GM19395 (cell line): ENCODE measurements at regions not wholly inside any gene's neighbourhood (a gene's known extent, or its start where the extent isn't known, plus 50 kb on each side); places are given as distances from the start of the nearest gene placed in this dataset.

Experiments
- ATAC-seq: cut with Tn5 transposase; IDR thresholded peaks from one replicate; pipeline ENCODE4 v1.9.1; 2021; ENCODE audit warnings: mild to moderate bottlenecking, moderate library complexity; ENCODE audit not compliant: unreplicated experiment

DNA sequence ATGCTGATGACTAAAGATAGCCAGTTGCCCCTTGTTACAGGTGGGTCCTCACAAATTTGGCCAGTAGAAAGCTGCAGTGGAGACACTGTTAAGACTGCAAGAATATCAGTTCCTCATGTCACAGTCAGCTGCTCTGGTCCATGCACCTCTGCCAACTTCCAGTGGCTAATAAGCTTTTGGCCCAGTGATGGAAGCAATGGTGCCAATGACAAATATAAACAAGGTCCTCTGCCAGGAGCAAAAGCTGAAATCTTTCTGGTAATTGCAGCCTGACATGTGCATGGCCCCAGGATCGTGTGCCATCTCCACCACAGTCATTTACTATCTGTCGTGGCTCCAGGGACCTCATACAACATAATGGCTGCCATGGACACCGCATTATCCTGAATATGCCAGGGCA is 85.4 kb upstream of the TMEM260 start:
- ATAC-seq = no peak

DNA sequence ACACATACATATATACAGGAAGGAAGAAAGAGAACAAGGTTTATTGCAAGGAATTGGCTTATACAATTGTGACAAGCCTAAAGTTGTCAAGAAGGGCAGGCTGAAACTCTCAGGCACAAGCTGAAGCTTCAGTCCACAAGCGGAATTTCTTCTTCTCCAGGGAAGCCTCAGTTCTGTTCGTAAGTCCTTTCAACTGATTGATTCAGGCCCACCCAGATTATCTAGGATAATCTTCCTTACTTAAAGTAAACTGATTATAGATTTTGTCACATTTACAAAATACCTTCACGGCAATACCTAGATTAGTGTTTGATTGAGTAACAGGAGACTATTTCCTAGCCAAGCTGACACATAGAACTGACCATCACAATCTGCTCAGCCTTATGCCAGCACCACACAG is 81.5 kb upstream of the TMEM260 start:
- ATAC-seq = no peak

DNA sequence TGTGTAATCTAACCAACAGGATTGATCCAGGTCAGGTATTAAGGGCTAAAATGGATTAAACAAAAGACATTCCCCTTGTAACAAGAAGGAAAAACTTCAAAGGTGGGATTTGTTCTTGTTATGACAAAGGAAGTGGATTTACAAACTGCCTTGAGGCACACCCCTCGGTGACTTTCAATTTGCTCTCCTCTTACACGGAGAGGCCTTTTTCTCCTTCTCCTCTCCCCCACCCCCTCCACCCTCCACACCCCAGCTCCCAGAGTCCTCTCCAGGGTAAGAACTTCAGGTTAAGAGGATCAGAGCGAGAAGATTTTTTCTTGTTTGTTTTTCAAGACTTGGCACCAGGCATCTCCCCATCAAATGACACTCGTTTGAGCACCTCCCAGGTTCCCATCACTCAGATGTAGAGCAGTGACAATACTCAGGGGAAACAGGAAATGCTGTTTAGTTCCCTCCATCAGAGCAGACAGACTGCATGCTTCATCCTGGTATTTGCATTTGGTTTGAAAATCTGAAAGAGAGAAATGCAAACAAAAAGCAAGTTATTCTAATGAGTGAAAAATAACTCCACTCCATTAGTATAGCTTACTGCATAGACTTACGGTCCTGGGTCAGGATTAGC is 77.6 kb upstream of the TMEM260 start:
- ATAC-seq = no peak

DNA sequence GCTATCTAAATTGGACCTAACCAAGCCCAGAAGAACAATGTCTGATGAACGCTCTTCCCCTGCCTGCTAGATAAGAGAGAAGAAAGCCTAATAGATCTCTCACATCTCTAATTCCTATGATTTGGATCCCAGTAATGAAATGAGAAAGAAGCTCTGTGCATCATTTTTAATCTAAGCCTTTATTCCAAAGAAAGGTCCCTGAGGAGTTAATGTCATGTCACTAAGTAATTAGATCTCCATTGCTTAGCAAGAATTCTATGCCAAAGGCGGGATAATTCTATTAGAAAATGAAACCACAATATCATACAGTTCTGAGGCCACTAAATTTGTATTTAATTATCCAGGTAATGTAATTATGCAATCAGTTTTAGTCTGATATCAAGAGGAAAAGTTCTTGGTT is 74.2 kb upstream of the TMEM260 start:
- ATAC-seq = no peak

DNA sequence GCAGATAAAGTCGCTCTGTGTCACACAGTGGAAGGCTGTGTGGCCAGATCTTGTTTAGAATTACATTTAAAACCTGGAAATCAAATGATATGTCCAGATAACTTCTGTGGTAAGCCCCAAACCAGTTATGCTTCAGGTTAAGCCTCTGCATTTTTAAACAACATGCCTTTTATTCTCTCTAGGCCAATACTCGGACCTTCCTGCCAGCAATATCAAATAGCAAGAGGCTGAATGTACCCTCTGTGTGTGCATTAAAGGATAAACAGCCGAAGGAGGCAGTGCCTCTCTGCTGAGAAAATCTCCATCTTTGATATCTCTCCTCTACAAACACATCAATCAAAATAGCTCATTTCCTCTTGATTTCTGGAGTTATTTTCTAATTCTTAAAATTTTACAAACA is 67.1 kb upstream of the TMEM260 start:
- no peak for ATAC-seq

DNA sequence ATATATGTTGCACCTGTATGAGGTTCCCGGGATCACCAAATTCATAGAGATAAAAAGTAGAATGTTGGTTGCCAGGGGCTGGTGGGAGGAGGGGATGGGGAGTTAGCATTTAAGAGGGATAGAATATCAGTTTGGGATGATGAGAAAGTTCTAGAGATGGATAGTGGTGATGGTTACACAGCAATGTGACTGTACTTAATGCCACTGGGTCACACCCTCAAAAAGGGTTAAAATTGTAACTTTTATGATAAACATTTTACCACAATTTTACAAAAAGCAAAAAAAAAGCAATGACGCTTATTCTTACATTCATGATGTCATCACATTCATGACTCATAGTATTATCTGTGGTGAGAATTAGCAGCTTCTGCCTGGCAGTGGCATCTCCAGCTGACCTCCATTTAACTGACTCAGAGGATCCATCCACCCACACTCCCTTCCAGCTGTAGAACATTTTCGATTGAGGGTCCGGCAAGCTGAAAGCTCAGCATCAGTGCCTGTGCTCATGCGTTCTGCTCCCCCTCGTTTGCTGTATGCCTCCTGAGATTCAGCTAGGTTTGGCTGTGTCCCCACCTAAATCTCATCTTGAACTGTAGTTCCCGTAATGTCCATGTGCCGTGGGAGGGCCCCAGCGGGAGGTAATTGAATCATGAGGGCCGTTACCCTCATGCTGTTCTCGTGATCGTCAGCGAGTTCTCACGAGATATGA is 64.8 kb upstream of the TMEM260 start:
- ATAC-seq = no peak

DNA sequence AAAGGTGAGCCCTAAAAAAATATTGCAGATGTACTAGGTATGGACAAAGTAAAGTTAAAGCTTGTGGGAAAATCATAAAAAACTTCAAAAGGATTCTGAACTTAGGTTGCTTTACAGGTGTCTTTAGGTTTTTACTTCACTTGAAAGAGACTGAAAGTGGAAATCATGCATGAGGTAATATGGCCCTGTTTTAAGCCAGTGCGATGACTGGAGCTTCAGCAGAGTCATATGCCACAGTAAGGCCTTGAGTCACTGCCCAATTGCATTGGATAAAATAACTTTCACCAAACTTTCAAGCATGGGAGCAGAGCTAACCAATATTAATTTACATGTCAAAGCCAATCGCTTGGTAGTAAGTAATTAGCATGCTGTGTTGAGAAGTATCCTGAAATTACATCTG is 63.9 kb upstream of the TMEM260 start:
- ATAC-seq = no peak

DNA sequence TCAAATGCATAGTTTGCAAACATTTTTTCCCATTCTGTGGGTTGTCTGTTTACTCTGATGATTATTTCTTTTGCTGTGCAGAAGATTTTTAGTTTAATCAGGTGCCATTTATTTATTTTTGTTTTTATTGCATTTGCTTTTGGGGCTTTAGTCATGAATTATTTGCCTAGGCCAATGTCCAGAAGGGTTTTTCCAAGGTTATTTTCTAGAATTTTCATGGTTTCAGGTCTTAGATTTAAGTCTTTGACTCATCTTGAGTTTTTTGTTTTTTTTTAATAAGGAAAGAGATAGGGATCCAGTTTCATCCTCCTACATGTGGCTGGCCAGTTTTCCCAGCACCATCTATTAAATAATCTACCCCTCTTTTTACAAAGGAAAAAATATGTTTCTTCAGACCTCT is 57.2 kb upstream of the TMEM260 start:
- no peak for ATAC-seq

DNA sequence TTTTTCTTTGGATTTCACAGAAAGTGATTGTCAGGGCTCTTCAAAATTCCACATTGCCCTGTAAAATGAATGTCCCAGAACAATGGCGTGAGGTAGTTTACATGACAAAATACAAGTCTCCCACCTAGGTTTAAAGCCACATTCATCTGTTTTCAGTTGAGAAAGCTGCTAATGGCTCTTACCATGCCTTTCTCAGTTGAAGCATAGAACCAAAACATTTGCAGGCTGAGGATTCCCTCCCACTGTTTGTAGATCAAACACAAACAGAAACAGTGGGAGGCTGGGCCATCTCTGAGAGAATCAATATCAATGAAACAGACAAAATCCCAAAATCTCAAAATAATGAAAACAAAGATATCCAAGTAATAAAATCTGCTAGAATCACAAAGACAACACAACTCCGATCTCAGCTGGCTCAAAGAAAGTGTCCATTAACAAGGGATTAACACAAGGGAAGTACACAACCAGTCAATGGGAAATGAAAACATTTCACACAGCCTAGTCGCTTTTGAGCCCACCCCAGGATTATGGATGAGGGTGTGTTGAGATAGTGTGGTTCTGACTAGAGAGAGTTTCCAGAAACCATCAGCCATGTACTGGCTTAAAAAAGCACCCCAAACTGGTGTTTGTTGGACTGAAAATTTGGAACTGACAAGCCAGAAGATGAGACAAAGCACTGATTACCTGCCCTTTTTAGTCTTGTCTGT is 54.5 kb upstream of the TMEM260 start:
- no peak for ATAC-seq

DNA sequence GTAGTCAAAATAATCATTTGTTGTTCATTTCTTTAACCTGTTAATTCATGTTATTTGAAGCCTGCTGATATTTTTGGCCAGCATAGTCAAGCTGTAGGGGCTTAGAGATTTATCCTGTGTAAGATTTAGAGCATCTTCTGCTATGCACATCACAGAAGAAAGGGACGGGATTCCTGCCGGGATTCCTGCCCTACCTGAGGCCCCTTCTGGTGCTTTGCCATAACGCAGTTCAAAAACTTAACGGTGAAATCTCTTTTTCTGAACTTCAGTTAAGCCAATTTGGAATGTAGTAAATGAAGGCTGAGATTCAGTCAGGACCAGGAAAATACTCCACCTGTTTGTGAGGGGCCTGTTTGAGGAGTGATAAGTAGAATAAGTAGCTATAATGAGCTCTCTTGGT is 50.7 kb upstream of the TMEM260 start:
- ATAC-seq = no peak
